ENCODE measurements at regions not wholly inside any gene's neighbourhood (a gene's known extent, or its start where the extent isn't known, plus 50 kb on each side); places are given as distances from the start of the nearest gene placed in this dataset.
"Not testable (repeated sequence)": the region's sequence is repeated elsewhere in the genome, so short reads cannot be mapped to it uniquely, and the experiment has no call there.

GRCh38 chr14:105624346-105624745 is 98.0 kb downstream of the TMEM121 start:
- not testable (repeated sequence) for TF ChIP-seq POLR2A, CTCF (IDR thresholded peaks at IDR 0.05)

All from heart left ventricle (tissue), 13 donors.